ENCODE measurements at regions not wholly inside any gene's neighbourhood (a gene's known extent, or its start where the extent isn't known, plus 50 kb on each side); places are given as distances from the start of the nearest gene placed in this dataset.
"Not testable (repeated sequence)": the region's sequence is repeated elsewhere in the genome, so short reads cannot be mapped to it uniquely, and the experiment has no call there.

DNA sequence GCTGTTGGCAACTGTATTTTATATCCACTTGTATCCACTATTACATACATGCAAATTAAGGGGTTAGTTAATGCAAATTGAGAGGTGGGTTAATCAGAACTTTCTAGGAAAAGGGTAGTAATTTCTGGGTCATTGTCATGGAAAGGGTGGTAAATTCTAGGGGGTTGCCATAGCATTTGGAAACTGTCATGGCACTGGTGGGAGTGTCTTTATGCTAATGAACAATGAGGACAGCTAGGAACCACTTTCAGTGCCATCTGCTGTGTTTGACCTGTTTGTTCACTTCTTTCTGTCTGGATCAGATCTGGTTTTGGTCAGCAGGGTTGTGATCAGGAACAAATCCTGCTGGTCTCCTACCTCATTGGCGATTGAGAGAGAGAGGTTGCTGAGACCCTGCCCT lies 283.3 kb upstream of the PRKCQ start:
- DNase-seq: no peak

DNA sequence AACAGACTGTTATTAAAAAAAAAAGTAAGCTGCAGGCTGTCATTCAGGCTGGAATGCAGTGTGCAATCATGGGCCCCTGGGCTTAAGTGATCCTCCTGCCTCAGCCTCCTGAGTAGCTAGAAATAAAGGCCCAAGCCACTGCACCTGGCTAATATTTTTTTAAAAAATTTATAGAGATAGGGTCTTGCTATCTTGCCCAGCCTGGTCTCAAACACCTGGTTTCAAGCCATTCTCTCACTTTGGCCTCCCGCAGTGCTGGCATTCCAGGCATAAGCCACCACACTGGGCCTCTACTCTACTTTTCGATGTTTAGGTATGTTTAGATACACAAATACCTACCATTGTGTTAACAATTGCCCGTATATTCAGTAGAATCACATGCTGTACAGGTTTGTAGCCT lies 270.4 kb upstream of the PRKCQ start:
- DNase-seq: no peak

DNA sequence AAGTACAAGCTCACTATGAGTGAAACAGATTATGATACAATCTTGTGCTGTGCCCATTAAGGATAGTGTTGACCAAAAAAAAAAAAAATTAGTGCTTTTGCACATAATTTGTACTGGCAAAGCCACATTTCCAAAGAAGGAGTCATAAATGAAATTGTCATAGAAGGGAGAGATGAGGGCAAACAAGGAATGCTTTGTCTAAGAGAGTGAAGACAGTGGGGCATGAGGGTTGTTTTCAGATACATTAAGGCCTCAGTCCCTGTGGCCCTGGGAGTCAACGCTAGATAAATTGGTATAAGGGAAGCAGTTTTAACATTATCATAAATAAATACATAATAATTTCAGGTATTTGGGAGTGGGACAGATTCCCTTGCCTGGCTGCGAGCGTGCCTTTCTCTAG lies 267.5 kb upstream of the PRKCQ start:
- no peak for DNase-seq

DNA sequence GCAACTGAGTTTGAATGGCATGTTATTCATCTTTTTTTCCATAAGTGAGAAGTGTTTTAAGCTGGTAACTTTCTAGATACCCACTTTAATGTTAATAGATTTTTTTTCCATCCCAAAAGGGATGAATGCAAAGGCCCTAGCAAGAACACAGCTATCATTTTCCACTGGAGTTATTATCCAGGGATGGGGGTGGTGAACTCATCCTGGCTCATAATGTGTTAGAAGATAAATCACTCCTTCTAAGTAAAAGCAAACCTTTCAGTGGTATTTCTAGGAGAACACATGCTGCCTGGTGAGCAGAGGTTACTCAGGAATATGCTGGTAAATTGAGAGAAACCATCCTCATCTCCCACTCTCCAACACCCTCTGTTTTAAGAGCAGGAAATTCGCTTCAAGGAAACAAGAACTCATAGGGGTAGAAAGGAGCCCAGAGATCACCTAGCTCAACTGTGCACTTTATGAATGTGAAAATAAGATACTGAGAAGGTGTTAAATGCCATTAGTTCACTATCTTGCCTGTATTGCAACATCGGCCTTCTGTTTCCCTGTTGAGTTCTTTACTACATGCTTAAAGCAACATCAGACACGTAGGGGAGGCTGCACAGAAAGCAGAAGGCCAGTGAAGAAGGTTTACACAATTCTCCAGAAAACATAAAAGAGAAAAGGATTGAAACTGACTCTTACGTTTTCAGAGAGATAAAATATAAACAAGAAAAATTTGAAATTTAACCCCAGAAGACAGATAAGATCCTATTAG lies 264.0 kb upstream of the PRKCQ start:
- no peak for DNase-seq

GRCh38 chr10:6843481-6843881 lies 263.4 kb upstream of the PRKCQ start:
- no peak for DNase-seq

DNA sequence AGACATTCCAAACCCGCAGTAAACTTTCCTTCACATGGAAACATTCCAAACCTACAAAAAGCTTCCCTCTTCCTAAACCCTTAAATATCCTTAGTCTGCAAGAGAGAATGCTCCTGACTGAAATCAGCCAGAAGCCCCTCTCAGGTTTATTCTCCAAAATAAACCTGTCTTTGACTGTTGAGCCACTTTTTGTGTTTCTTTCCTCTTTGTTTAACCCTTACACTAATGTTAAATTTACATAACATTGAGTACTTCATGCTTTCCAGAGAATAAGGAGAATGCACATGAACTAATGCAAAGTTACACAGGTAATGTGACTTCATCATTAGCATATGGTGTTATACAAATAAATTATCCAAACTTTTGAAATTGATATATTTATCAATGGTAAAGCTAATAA lies 262.6 kb upstream of the PRKCQ start:
- DNase-seq: no peak

GRCh38 chr10:6841761-6842160 lies 261.7 kb upstream of the PRKCQ start:
- no peak for DNase-seq

DNA sequence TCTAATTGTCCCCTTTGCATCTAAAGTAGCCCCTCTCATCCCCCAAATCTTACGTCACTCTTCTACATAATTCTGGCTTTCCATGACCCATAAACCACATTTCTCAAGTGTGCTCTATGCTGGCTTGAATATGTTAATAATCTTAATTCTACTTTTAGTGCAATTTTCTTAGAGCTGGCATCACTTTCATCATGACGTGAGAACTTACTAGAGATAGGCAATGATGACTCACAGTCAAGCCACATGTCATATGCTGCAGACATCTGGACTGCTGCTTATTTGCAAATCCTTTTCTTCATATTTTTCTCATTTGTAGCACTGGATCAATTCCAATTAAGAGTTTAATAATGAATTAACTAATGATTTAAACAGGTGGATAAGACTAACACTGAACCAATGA lies 260.7 kb upstream of the PRKCQ start:
- no peak for DNase-seq

- DNase-seq: no peak
Observed at GRCh38 chr10:6840201-6840691, 260.2 kb upstream of the PRKCQ start.

- no peak for DNase-seq
Observed at GRCh38 chr10:6838118-6838517, 258.0 kb upstream of the PRKCQ start.

DNA sequence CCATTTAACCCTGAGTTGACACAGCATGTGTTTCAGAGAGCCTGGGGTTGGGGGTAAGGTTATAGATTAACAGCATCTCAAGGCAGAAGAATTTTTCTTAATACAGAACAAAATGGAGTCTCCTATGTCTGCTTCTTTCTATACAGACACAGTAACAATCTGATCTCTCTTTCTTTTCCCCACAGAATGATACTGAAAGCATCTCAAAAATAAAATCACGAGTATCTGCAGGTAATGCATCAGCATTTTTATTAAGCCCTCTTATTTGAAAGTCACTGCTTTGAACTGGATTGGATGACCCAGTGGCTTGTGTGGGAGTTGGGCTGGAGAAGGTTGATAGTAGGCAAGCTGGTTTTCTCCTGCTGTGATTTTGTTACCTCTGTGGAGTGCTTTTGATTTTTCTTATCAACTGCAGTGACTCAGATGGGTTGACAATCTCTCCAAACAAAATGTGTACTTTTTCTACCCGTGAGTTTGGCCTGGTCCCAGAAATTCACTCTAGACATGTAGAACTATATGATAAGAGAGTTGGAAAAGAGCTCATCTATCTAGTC lies 253.5 kb upstream of the PRKCQ start:
- DNase-seq: no peak

DNA sequence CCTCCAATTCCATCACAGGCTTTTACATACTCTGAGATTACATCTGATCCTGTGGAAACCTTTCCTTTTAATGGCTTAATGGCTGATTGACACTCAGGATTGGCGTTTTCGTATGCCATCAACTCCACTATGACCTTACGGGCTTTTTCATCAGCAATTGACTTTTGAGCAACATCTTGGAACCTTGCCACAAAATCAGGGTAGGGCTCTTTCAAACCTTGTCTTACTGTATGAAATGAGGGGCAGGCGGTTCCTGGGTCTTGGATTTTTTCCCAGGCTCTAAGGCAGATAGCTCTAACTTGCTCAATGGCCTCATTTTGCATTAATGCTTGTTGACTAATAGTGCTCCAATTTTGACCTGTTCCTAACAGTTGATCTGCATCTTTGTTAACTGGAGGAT lies 250.9 kb upstream of the PRKCQ start:
- DNase-seq: not testable (repeated sequence)

DNA sequence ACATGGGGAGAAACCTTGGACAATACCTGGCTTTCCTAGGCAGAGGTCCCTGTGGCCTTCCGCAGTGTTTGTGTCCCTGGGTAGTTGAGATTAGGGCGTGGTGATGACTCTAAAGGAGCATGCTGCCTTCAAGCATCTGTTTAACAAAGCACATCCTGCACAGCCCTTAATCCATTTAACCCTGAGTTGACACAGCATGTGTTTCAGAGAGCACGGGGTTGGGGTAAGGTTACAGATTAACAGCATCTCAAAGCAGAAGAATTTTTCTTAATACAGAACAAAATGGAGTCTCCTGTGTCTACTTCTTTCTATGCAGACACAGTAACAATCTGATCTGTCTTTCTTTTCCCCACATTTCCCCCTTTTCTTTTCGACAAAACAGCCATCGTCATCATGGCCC lies 244.7 kb upstream of the PRKCQ start:
- not testable (repeated sequence) for DNase-seq

DNA sequence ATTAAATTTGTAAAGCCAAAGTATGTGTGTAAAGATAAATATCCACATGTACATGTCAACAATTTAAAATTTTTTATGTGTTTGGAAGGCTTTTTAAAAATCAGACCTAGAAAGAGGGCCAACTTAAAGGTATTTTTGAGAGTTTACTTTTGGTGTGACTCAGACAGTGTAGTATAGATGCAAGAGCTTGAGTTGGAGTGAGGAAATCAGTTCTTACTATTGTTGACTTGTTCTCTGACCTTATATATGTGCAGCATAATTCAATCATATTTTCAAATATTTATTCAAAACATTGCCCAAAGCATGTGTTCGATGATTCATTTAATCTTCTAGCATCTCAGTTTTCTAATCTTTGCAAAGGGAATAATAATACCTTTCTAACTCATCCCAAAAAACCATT lies 243.7 kb upstream of the PRKCQ start:
- no peak for DNase-seq

GRCh38 chr10:6819301-6819700 lies 239.2 kb upstream of the PRKCQ start:
- no peak for DNase-seq

DNA sequence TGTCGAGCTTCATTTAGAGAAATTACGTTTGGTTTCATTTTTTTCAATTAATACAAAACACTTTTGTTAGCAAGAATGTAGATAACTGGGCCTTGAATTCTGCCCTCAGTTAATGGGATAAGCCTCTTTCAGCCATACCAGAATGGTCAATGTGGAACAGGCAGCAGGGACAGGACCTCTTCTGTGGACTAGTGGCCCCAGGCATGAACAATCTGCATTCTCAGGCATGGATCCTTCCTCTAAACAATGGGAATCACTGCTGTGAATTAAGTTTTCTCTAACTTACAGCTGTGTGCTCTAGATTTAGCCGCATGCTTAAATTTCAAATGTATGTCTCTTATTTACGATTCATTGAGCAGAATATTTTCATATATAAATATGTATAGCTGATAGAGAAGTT lies 237.7 kb upstream of the PRKCQ start:
- DNase-seq: no peak

- no peak for DNase-seq
Observed at GRCh38 chr10:6815346-6815745, 235.3 kb upstream of the PRKCQ start.

GRCh38 chr10:6813856-6814255 lies 233.8 kb upstream of the PRKCQ start:
- DNase-seq: no peak

GRCh38 chr10:6813306-6813705 lies 233.2 kb upstream of the PRKCQ start:
- no peak for DNase-seq

DNA sequence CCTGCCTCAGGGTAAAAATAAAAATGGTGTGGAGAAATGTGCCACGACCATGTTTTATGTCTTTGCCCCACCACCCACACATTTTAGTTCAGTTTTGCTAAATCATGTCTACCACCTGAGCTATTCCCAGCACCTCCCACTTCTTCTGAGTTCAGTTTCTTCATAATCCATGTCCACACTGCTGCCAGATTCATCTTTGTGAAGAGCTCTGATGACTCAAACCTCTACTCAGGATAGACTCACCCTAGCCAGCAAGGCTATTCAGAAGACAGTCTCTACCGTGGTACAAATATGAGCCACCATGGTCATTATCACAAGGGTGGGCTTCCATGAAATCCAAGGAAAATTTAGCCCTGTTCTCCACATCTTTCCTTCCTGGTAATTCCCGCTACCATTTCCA lies 231.1 kb upstream of the PRKCQ start:
- DNase-seq: no peak

- no peak for DNase-seq
Observed at GRCh38 chr10:6803427-6803783, 223.3 kb upstream of the PRKCQ start.

DNA sequence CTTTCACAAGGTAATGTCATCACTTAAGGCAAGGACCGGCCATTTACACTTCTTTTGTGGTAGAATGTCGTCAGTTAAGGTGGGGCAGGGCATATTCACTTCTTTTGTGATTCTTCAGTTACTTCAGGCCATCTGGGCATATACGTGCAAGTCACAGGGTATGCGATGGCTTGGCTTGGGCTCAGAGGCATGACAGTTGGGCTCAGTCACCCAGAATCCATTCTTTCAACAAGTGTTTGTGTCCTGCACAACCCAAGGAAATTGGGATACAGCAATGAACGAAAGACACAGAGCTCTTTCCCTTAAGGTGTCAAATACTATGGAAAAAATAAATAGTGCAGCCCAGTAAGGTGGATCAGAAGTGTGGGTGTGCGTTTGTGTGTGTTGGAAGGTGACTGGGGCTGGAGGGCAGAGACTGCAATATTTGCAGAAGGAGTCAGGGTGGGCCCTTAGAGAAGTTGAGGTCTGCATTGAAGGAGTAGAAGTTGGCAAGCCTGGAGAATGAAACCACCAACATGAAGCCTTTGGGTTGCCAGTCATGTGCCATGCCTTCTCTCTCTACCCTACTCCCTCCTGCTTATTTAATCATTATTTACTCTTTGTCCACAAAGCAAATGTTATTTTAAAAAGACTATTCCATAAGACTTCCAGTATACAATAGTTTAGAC lies 222.8 kb upstream of the PRKCQ start:
- DNase-seq: no peak

DNA sequence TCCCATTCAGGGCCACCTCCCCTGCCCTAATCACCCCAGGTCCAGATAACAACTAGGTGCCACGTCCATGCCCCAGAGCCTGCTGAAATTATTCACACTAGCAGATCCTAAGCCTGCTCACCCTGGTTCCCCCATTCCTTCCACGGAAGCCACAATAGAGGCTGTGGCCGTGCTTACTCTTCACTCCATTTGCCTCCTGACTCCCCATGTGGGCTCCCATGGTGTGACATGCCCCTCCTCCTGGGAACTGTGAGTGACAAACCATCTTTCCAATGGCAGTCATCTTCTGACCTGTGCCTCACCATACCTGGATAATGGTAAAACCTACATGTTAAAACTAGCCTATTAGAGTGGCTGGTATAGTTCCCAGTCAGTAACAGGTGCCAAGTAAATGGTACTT lies 216.2 kb upstream of the PRKCQ start:
- no peak for DNase-seq

DNA sequence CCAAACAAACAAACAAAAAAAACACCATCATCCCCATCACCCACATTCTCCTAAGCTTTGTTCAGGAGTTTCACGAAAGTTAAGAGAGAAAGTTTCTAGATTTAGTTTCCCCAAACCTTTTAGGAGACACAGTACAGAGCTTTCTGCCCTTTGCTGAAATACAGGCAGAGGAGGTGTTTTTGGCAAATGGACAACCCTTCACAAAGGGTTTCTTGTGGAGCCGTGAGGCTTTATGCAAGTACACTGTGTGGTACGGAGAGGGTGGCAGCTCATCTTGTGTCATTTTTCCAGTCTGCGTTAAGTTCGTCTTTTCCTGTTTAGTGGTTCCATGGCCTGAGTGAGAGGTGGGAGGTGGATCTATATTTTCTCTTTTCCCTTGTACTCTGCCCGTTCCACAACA lies 215.5 kb upstream of the PRKCQ start:
- DNase-seq: no peak

GRCh38 chr10:6794841-6795240 lies 214.8 kb upstream of the PRKCQ start:
- DNase-seq: not testable (repeated sequence)

All from NCI-H2081 treated with DMSO at 0.1 percent for 48 hours (cell line).